ENCODE measurements at regions not wholly inside any gene's neighbourhood (a gene's known extent, or its start where the extent isn't known, plus 50 kb on each side); places are given as distances from the start of the nearest gene placed in this dataset.

GRCh38 chr5:92906798-92907376, 674.1 kb downstream of the NR2F1-AS1 start:
- TF ChIP-seq EZH2 (IDR thresholded peaks at IDR 0.05; ENCODE audit: borderline replicate concordance, low read depth, low read length, severe bottlenecking) (no peak), JUN (IDR thresholded peaks at IDR 0.05; ENCODE audit: borderline replicate concordance, insufficient read depth, insufficient read length, low read depth) (no peak), POLR2AphosphoS5 (IDR thresholded peaks at IDR 0.05; ENCODE audit: insufficient read depth, low read depth, low read length) (no peak), MYC (IDR thresholded peaks at IDR 0.05; ENCODE audit: low read depth, low read length) (no peak), POLR2A (IDR thresholded peaks at IDR 0.05; ENCODE audit: low read depth, low read length) (no peak)
- TF ChIP-seq, protein P1, sequence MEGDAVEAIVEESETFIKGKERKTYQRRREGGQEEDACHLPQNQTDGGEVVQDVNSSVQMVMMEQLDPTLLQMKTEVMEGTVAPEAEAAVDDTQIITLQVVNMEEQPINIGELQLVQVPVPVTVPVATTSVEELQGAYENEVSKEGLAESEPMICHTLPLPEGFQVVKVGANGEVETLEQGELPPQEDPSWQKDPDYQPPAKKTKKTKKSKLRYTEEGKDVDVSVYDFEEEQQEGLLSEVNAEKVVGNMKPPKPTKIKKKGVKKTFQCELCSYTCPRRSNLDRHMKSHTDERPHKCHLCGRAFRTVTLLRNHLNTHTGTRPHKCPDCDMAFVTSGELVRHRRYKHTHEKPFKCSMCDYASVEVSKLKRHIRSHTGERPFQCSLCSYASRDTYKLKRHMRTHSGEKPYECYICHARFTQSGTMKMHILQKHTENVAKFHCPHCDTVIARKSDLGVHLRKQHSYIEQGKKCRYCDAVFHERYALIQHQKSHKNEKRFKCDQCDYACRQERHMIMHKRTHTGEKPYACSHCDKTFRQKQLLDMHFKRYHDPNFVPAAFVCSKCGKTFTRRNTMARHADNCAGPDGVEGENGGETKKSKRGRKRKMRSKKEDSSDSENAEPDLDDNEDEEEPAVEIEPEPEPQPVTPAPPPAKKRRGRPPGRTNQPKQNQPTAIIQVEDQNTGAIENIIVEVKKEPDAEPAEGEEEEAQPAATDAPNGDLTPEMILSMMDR (IDR thresholded peaks at IDR 0.05; ENCODE audit: extremely low read depth in 1 of 2, insufficient read depth in 1 of 2, low read depth in 1 of 2, low read length in 2 of 2): no peak

Measured in endothelial cell of umbilical vein (primary cell).